ENCODE measurements at regions not wholly inside any gene's neighbourhood (a gene's known extent, or its start where the extent isn't known, plus 50 kb on each side); places are given as distances from the start of the nearest gene placed in this dataset.
A peak's percentile ranks its signal among the peaks of the same experiment; 100 is the strongest.

DNA sequence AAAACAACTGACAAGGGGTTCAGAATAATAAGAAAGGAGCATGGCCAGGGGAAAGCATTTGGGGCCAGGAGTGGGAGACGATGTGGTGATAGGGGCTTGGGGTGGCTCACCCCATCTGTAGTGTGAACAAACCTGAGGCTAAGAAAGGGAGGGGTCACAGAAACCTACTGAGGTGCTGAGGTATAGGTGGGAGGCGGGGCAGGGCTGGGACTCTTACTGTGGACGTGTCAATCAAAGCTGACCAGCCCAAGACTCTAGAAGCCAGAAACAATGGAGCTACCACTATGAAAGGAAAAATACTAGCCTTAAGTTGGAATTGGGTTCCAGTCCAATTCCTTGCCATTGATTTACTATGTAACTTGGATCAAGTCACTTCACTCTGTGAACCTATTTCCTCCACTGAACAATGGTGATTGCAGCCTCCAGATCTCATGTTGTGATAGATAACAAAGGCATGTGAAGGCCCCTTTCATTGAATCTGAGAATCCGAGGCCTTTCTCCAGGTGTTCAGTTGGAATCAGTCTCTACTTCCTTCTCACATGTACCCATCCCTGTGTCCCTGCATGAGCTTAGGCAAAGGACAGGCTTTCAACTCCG lies 260.9 kb upstream of the HES1 start:
- DNase-seq (ENCODE audit: low spot score), result no peak

DNA sequence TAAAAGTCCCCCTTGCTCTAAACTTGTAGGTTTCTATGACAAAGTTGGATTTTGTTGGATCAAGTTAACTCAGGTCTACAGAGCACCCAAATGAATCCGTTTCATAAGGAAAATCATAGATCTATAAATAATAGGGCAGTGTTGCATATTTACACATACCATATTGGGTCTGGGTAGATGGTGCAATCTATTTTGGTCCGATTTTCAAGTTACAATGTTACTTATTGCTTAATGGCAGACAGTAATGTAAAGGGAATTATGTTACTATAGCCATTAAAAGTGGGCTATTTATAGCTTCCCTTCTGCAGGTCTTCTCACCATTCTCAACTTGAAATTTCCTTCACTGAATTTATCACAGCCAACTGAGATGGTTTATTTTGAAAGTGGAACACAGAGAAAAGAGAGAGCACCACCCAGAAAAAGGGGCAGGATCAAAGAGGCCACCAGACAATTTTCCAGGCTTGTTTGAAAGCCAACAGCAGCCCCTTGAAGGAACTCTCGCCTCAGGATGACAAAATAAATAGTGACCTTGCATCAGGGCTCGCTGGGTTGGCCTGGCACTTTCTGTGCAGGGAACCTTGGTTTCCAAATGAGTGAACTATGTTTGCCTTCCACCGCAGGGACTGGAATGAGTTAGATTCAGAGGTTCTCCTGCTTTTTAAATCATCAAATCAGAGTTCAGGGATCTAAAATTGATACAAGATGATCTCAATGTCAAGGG lies 260.2 kb upstream of the HES1 start:
- peak; percentile 39 for DNase-seq (ENCODE audit: low spot score)

DNA sequence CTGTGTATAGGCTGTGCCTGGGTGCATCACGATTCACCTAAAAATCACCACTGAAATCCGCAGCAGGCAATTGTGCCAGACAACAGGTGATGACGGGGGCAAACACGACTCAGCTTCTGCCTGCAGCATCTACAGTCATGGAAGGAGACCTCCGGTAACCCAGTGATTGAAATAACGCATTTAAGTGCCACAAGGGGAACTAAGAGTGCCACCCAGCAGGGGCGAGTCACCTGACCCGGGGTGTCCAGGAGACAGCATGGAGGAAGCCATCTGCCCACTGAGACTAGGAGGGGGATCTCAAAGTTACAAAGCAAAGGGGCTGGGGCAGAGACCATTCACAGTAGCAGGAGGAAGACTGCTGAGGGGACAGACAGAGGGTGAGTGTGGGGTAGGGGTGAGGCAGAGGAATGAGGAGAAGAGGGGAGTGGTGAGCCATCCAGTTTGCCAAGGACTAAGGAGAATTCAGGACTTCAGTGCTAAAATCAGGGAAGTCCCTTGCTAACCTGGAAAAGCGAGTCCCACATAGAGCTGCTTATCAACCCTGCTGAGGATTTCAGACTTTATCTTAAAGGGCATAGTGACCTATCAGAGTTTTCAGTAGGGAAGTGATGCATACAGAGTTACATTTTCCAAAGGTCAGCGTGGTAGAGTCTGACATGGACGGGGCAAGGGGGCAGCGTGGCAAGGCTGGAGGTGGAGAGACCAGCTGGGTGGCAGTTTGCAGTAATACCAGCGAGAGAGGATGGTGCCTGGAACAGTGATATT lies 256.7 kb upstream of the HES1 start:
- no peak for DNase-seq (ENCODE audit: low spot score)

DNA sequence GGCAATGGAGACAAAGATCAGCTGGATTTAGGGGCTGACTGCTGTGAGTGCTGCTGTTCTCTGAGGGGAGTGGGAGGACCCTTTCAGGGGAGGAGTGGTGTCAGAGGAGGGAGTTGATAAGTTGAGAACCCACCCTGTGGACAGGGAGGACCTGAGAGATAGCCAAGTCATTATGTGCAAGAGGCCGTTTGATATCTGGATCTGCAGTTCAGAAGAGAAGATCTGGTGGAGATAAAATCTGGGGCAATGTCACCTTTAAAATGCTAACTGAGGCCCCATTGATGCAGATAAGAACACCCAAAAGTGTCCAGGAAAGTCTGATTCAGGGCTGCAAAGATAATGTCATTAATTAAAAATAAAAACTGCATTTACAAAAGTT lies 256.1 kb upstream of the HES1 start:
- DNase-seq (ENCODE audit: low spot score), result no peak

DNA sequence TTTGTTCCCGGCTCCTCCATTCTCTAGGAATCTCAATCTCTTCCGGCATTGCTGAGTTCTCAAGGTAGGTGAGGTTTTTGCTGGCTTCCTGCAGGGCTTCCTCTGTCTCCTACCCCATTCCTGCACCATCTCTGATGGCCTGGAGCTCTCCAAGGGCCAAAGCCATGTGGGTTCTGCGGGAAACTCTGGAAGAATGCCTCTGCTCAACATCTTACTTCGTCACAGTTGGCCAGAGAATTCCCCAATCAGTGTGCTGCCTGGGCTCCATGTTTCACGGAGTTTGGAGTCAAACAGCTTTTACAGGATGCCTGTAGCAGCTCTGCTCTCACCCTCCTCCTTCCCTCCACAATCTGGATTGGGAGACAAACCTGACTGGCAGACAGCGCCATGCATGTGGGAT lies 253.9 kb upstream of the HES1 start:
- DNase-seq (ENCODE audit: low spot score), result no peak

DNA sequence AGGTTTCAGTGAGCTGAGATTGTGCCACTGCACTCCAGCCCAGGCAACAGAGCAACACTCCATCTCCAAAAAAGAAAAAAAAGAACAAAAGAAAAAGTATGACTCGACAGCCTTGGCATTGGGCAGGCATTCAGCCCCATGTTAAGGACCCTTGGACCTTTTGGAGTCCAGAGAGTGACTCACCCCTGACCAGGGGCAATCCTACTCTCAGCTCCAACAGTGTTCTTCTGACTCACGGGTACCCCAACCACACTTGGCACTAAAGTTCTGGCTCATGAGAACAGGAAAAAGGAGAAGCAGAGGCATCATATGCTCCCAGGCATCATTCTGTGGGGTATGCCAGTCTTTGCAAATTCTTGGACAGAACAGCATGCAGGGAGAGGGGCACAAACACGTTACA lies 252.4 kb upstream of the HES1 start:
- DNase-seq (ENCODE audit: low spot score), result no peak

DNA sequence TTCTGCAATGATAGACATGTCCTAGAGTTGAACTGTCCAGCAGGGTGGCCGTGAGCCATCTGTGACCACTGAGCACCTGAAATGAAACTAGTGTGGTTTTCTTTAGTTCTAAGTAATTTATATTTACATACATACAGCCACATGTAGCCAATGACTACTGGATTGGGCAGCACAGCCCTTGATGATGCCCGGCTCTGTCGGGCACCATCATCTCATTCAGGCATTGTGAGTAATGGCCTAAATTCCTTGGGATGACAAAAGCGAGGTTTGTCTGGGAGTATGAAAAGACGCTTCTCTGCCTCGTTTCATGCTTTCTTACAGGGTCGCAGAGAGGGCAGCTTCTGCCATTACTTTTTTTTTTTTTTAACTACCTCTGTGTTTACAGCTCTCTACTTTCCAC lies 251.9 kb upstream of the HES1 start:
- no peak for DNase-seq (ENCODE audit: low spot score)

DNA sequence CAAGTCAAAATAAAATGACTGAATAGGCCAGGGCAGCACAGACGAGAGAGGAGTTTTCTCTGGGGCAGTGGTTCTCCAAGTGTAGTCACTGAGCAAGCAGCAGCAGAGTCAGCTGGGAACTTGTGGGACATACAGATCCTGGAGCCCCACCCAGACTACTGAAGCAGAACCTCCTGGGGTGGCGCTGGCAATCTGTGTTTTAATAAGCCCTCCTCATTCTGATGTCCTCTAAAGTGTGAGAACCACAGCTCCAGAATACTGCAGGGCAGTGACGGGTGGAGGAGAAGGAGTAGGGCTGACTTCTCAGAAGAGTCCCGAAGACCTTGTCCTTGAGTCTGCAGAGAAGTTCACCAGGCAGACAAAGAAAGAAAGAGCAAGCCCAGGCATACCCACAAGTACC lies 251.3 kb upstream of the HES1 start:
- no peak for DNase-seq (ENCODE audit: low spot score)

DNA sequence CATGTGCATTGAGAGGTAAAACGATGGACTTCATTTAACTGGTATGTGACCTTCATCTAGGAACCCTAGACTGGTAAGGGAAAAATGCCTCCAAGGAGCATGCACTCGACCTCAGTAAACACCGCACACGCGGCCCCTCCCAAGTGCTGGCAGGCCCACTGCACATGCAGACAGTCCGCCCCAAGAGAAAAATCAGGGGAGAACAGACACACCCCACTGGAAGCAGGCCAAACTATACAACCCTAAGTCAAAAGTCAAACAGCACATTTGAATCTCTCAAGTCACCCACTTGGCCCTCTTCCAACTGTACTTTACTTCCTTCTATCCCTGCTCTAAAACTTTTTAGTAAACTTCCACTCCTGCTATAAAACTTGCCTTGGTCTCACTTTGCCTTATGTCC lies 250.1 kb upstream of the HES1 start:
- no peak for DNase-seq (ENCODE audit: low spot score)

DNA sequence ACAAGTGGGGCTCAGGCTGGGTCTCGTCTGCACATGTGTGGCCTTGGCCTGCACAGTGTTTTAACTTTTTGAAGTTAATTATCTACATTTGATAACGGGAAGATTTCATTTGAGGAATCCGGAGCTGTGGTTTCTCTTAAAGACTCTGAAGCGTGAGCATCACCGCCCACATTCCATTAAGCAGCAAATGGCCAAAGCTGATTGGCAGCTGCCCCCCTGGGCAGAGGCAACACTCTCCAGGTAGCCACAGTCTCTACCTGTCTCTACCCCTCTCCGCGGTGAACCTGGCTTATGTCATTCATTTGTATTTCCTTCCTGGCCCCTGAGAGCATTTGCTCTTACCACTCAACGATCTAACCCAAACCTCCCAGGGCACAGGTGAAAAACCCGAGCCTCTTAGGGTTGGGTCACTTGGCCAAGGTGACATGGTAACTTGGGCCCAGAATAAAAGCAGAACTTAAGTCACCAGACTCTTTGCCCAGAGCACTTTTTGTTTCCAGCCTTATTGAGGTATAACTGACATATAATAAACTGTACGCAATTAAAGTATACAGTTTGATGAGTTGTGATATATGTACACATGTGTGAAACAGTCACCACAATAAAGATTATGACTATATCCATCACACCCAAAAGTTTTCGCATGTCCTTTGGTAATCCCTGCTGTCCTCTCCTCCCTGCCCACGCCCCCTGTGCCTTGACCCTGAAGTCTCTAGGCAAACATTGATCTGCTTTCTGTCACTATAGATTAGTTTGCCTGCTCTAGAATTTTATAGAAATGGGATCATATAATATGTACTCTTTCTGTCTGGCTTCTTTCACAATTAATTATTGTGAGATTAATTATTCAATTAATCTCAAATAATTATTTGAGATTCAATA lies 245.7 kb upstream of the HES1 start:
- no peak for DNase-seq (ENCODE audit: low spot score)

DNA sequence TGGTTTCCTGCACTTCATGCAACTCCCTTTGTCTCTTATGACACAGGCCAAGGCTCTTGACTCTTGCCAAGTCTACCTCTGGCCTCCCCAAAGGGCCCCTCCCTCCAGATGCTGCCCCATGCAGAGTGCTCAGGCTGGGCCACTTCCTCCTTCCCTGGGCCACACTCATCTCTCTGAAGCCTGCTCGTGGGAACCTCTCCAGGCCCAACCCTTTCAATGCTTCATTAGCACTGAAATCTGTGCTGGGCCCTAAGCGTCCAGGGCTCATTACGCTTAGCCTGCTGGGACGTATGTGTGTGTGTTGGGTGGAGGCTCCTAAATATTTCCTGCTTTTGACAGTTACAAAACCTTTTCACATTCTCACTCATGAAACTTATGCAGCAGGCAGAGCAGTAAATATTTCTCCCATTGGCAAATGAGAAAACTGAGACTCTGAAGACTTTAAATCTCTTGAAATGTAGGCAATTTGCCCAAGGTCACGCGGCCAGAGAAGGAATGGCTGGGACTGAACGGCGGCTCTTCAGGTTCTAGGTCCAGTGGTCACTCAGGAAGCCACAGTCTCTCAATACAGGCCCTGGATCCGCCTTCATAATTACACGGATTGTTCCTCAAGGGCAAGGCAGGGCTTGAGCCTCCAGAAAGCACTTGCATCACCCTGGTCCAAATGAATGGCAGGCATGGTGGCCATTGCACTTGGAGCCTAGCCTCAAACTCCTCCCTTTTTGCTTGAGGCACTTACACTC lies 241.7 kb upstream of the HES1 start:
- no peak for DNase-seq (ENCODE audit: low spot score)

DNA sequence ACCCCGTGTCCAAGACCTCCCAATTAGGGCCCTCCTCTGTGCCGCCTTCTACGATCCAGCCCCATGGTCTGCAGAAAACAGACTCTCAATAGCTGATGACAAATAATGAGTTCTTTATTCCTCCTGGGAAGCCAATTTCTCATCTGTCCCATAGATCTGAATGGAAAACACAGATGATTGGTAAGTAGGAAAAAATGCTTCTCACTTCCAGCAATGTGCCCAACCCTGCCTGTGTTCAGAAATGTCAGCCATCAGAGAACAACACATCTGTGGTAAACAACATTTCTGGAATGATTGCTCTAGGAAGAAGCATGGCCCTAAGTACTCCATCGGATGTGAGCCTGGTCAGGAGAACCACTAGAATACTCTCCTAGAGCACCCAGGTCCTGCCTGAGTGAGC lies 240.5 kb upstream of the HES1 start:
- DNase-seq (ENCODE audit: low spot score), result no peak

DNA sequence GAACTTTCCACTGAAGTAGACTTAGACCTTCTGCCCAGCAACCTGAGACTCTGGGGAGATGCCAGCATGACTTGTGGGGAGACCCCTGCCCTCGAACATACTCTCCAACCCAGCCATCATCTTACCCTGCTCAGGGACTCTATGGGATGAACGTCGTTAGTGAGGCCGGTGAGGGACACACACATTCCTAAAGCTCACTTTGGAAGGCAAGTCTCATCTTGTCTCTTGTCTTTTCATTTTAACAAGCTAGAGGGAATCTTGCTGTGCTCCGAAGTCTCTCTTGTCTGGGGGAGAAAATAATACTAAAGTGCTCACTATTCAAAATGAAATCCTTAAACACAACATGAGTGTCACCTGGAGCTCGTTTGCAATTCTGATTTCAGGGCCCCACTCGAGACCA lies 239.5 kb upstream of the HES1 start:
- DNase-seq (ENCODE audit: low spot score), result no peak

DNA sequence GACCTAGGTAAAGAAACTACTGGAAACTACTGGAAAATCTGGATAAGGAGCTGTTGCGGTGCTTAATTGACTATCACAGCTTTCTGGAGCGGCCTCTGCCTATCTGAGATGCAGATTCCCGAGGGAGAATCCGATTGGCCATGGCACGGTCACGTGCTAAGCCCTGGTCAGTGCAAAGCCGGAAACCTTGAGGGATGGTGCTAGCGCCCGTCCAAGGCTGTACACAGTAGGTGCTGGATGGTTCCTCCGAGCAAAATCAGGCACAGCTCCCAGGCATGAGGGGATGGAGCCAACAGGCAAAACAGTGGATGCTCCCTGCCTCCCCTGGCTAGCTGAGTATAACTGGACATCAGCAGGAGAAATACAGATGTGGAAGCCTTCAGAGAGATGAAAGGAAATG lies 238.7 kb upstream of the HES1 start:
- DNase-seq (ENCODE audit: low spot score), result no peak

DNA sequence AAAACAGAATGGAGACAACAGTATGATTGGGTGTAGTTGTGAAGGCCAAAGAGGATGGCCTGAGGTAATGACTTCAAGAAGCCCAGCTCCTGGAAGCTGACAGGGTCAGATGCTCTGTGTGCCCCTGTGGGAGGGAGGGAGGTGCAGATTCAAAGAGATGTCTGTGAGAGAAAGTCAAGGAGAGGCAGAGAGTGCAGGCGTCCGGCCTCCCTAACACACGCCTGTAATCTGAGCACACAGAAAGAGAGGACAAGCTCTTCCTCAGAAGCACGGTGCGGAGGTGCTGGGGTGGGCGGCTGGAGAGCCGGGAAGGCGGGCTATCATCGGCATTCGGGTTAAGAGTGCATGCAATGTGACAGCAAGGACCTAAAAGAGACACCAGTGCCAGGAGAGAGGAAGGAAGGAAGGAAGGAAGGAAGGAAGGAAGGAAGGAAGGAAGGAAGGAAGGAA lies 238.2 kb upstream of the HES1 start:
- DNase-seq (ENCODE audit: low spot score), result no peak

DNA sequence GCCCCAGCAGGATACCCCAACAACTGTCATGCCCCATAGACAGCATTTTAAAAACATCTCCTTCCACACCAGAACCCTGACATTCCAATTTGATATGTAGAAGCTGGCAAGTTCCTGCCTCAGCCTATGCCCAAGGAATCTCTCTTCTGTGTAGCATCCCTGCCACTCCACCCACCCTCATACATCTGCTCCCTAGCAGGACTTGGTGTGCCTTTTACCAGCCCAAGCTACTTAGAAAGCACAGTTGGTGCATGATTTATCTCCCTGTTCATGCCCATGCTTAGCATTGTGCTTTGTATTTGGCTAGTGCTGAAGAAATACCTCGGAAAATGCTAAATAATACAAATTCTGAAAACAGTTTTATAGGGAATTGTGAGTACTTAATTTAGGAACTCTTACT lies 236.9 kb upstream of the HES1 start:
- DNase-seq (ENCODE audit: low spot score), result no peak

DNA sequence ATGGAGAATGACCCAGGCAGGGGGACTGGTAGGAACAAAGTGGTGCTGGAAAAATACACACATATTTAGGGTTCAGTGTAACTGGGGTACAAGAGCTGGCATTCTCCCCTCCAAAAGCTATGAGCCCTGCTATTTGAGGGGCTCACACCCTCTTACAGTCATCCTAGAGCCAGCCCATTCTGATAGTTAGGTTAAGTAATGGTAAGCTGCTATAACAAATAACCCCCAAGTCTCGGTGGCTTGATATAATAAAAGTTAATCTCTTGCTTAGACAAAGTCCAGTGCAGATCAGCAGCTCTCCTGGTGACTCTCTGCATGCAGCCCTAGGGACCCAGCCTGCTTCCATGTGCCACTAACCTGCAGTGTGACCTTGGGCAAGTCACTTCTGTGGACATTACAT lies 234.9 kb upstream of the HES1 start:
- DNase-seq (ENCODE audit: low spot score), result no peak

DNA sequence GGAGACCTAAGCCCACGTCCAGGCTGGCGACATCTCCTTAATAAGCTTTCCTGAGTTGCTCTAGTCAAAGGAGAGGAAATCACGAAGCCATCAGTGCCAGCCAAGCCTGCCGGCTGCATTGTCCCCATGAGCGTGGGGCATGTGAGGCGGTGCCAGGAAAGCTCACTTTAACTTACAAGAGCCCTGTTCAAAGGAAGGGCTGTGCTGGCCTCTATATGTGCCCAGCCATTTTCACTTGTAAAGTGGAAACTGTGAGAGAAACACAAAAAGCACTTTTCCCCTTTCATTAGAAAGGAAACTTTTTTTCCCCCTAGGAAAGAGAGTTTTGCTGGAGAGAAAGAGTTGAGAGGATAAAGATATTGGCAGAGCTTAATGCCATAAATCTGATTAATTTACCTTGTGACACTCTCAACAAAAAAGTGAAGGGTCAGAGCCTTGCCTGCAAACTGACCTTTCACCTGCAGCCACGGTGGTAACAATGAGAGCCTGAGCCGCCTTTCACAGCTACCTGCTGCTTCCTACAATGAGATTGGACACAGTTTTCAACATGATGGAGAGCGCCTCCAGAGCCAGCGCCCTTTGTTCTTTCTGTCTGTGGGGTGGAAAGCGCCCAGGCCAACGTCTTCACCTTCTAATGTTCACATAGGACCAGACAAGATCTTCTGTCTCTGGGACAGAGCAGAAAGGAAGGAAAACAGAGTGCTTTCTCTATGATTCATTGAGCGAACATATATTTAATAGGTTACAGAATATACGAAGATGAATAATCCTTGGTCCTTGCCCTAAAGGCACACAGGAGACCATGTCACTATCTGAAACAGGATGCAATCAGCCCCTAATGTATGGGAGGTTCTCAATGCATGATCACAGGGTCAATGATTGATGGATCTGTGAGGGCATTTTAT lies 233.1 kb upstream of the HES1 start:
- DNase-seq (ENCODE audit: low spot score), result no peak

DNA sequence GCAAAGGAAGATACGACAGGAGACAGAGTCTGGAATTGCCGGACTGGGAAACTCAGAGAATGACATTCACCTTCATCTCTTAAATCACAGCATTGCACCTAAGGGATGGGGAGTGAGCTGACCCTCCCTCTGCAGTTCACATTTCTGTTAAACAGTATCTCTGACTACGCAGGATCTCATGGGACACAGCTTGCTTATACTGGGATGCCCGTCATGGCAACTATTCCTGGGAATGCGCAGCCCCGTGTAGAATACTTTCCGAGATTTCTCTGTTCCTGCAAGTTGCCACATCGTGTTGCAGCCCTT lies 232.5 kb upstream of the HES1 start:
- DNase-seq (ENCODE audit: low spot score), result no peak

DNA sequence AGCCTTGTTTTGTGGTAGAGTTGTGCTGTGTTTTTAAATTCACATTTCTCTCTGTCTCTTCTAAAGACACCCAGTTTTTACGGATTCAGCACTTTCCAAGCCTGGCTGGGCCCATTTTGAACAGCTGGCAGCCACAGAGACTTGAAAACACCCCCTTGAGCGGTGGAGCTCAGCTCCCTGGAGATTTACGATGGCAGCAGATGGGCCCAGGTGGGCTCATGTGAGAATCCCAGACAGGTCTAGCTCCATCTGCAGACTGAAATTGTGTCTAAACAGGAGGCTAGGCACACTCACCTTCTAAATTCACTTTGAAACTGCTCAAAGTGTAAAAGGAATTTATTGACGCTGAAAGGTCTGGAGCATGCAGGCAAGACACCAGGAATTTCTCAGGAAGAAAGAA lies 232.0 kb upstream of the HES1 start:
- no peak for DNase-seq (ENCODE audit: low spot score)

All from HuH-7 (cell line).